Caco-2 (cell line): ENCODE measurements at regions not wholly inside any gene's neighbourhood (a gene's known extent, or its start where the extent isn't known, plus 50 kb on each side); places are given as distances from the start of the nearest gene placed in this dataset.

Source experiments
- BruUV-seq: library from RNA; stranded (reverse); fragments of 400-500 nt; replicated peaks from 2 replicates; lab custom pipeline; 2021; lab: Mats Ljungman, UMichigan
- CTCF ChIA-PET: fragments of 300-600 bp; sonication (Branson Sonifier 250); formaldehyde crosslinking; loops from one replicate; lab custom pipeline; 2022; ENCODE audit warnings: antibody characterized with exemption; lab: Charles Lee
- POLR2A ChIA-PET: fragments of 300-600 bp; sonication (Branson Sonifier 250); formaldehyde crosslinking; loops from one replicate; lab custom pipeline; 2022; ENCODE audit warnings: antibody characterized with exemption; lab: Charles Lee
- DNase-seq, 2 experiments: peaks; one replicate each; pipeline versions ENCODE4 v3.0.0 to v3.0.0-alpha.2; 2020 to 2022
- H3K27me3 ChIP-seq: replicated peaks from 2 replicates; pipeline ENCODE4 v1.6.0; 2011; ENCODE audit warnings: low read length; ENCODE audit not compliant: control insufficient read depth, insufficient read depth
- H3K36me3 ChIP-seq: 2 replicates; pipeline ENCODE4 v1.5.1; 2011; ENCODE audit warnings: low read length; ENCODE audit not compliant: control insufficient read depth, insufficient read depth
- H3K4me1 ChIP-seq: fragments of 250-450 bp; sonication (Bioruptor Pico); 2 replicates; pipeline ENCODE4 v1.5.1; 2020; ENCODE audit warnings: mild to moderate bottlenecking
- H3K4me3 ChIP-seq: 2 replicates; pipeline ENCODE4 v1.5.1; 2011; ENCODE audit warnings: low read depth, mild to moderate bottlenecking, control low read depth, low read length
- H3K9me3 ChIP-seq: fragments of 250-450 bp; sonication (Bioruptor Pico); 2 replicates; pipeline ENCODE4 v1.5.1; 2020; ENCODE audit warnings: mild to moderate bottlenecking, moderate library complexity
- H3K27ac Mint-ChIP-seq: one replicate; pipeline ENCODE4 v1.8.0; 2022; ENCODE audit warnings: mixed read lengths; ENCODE audit not compliant: unreplicated experiment
- H3K27me3 Mint-ChIP-seq: one replicate; pipeline ENCODE4 v1.8.0; 2022; ENCODE audit warnings: mixed read lengths; ENCODE audit not compliant: insufficient read depth, unreplicated experiment
- H3K36me3 Mint-ChIP-seq: one replicate; pipeline ENCODE4 v1.8.0; 2022; ENCODE audit warnings: mild to moderate bottlenecking, mixed read lengths; ENCODE audit not compliant: insufficient read depth, unreplicated experiment
- H3K4me1 Mint-ChIP-seq: one replicate; pipeline ENCODE4 v1.8.0; 2022; ENCODE audit warnings: low read depth, mixed read lengths; ENCODE audit not compliant: unreplicated experiment
- H3K4me3 Mint-ChIP-seq: one replicate; pipeline ENCODE4 v1.8.0; 2022; ENCODE audit warnings: mild to moderate bottlenecking, moderate library complexity, mixed read lengths; ENCODE audit not compliant: unreplicated experiment
- H3K9me3 Mint-ChIP-seq: one replicate; pipeline ENCODE4 v1.8.0; 2022; ENCODE audit warnings: mixed read lengths; ENCODE audit not compliant: unreplicated experiment
- CTCF ChIP-seq, 2 experiments: fragments of 200-600 bp in 1 of 2; IDR thresholded peaks; 1 replicate in 1 of 2; 2 replicates in 1 of 2; pipeline versions ENCODE4 v1.5.1 to v1.8.0; 2011 to 2022; ENCODE audit warnings: antibody characterized with exemption in 1 of 2, control low read depth in 1 of 2, inconsistent platforms in 1 of 2, low read depth in 1 of 2, low read length in 1 of 2, mild to moderate bottlenecking in 1 of 2, moderate library complexity in 1 of 2; ENCODE audit not compliant: insufficient read depth in 1 of 2, severe bottlenecking in 1 of 2, unreplicated experiment in 1 of 2
- intact Hi-C: fragments of 100-400 bp; cut with micrococcal nuclease; formaldehyde crosslinking; loops from one replicate; pipeline ENCODE4 v1.10.0; 2022; ENCODE audit not compliant: unreplicated experiment

GRCh38 chr13:111609631-111610030 lies 289.2 kb downstream of the TEX29 start:
- no peaks in the 10 kb centered on the region for H3K9me3 Mint-ChIP-seq
- H3K27ac Mint-ChIP-seq: no peak overlapping the region
- no peak for DNase-seq
- no peaks in the 10 kb centered on the region for H3K4me1 Mint-ChIP-seq
- H3K27me3 Mint-ChIP-seq: peaks cover 11% of the 10 kb centered on the region
- H3K4me3 Mint-ChIP-seq: no peak overlapping the region
- Histone ChIP-seq H3K4me1 (no peaks in the 10 kb centered on the region), H3K36me3 (no peaks in the 10 kb centered on the region), H3K4me3 (no peak overlapping the region), H3K27me3 (no peaks in the 10 kb centered on the region; the same call in 1 of the 2 replicates), H3K9me3 (no peaks in the 10 kb centered on the region)
- intact Hi-C loops: no loop called here
- TF ChIP-seq CTCF (IDR thresholded peaks at IDR 0.05; ENCODE audit: insufficient read depth in 1 of 2, low read depth in 1 of 2, low read length in 1 of 2, severe bottlenecking in 1 of 2, unreplicated experiment in 1 of 2): no peak
- ChIA-PET CTCF (no interaction called here), POLR2A (no interaction called here)
- BruUV-seq: no TSS peak
- no peaks in the 10 kb centered on the region for H3K36me3 Mint-ChIP-seq

GRCh38 chr13:111610081-111610480 lies 289.6 kb downstream of the TEX29 start:
- no peaks in the 10 kb centered on the region for H3K4me1 ChIP-seq
- Mint-ChIP-seq H3K27me3 (peaks cover 11% of the 10 kb centered on the region), H3K4me1 (no peaks in the 10 kb centered on the region), H3K27ac (no peak overlapping the region), H3K9me3 (no peaks in the 10 kb centered on the region), H3K36me3 (no peaks in the 10 kb centered on the region), H3K4me3 (no peak overlapping the region)
- H3K9me3 ChIP-seq: no peaks in the 10 kb centered on the region
- TF ChIP-seq CTCF (IDR thresholded peaks at IDR 0.05; ENCODE audit: insufficient read depth in 1 of 2, low read depth in 1 of 2, low read length in 1 of 2, severe bottlenecking in 1 of 2, unreplicated experiment in 1 of 2): no peak
- no peak for DNase-seq
- CTCF ChIA-PET: no interaction called here
- intact Hi-C loops: no loop called here
- no peak overlapping the region for H3K4me3 ChIP-seq
- no peaks in the 10 kb centered on the region; the same call in 1 of the 2 replicates for H3K27me3 ChIP-seq
- no peaks in the 10 kb centered on the region for H3K36me3 ChIP-seq
- BruUV-seq: no TSS peak
- POLR2A ChIA-PET: no interaction called here

GRCh38 chr13:111610879-111611278 lies 290.4 kb downstream of the TEX29 start:
- DNase-seq: no peak
- no TSS peak for BruUV-seq
- ChIA-PET CTCF (no interaction called here), POLR2A (no interaction called here)
- Histone ChIP-seq H3K9me3 (no peaks in the 10 kb centered on the region), H3K4me3 (no peak overlapping the region), H3K4me1 (no peaks in the 10 kb centered on the region), H3K36me3 (no peaks in the 10 kb centered on the region), H3K27me3 (no peaks in the 10 kb centered on the region; the same call in 1 of the 2 replicates)
- no peak for TF ChIP-seq CTCF (IDR thresholded peaks at IDR 0.05; ENCODE audit: insufficient read depth in 1 of 2, low read depth in 1 of 2, low read length in 1 of 2, severe bottlenecking in 1 of 2, unreplicated experiment in 1 of 2)
- intact Hi-C loops: no loop called here
- peaks cover 11% of the 10 kb centered on the region for H3K27me3 Mint-ChIP-seq
- no peak overlapping the region for H3K27ac Mint-ChIP-seq
- no peaks in the 10 kb centered on the region for H3K36me3 Mint-ChIP-seq
- H3K9me3 Mint-ChIP-seq: no peaks in the 10 kb centered on the region
- H3K4me3 Mint-ChIP-seq: no peak overlapping the region
- no peaks in the 10 kb centered on the region for H3K4me1 Mint-ChIP-seq
